ENCODE measurements at regions not wholly inside any gene's neighbourhood (a gene's known extent, or its start where the extent isn't known, plus 50 kb on each side); places are given as distances from the start of the nearest gene placed in this dataset.

- CTCF ChIA-PET: no interaction called here
- peaks cover 49% of the 10 kb centered on the region for H3K4me1 Mint-ChIP-seq (ENCODE audit: low read depth, unreplicated experiment)
- H3K9me3 Mint-ChIP-seq (ENCODE audit: low read depth, unreplicated experiment): no peaks in the 10 kb centered on the region
- H3K4me3 Mint-ChIP-seq (ENCODE audit: low read depth, unreplicated experiment): no peak overlapping the region
- DNase-seq: no peak
- no peak for TF ChIP-seq CTCF (IDR thresholded peaks at IDR 0.05; ENCODE audit: unreplicated experiment)
- intact Hi-C loops (cut with micrococcal nuclease; ENCODE audit: unreplicated experiment): loop anchor here (5.0 to 10.0 kb wide), 5 partner anchors 39 to 266 kb away; no protein-coding TSS in a partner anchor
- BruUV-seq (replicated peaks): no TSS peak
- no peaks in the 10 kb centered on the region for H3K27me3 Mint-ChIP-seq (ENCODE audit: unreplicated experiment)
- H3K36me3 Mint-ChIP-seq (ENCODE audit: insufficient read depth, unreplicated experiment): peaks cover 9% of the 10 kb centered on the region
- H3K27ac Mint-ChIP-seq (ENCODE audit: unreplicated experiment): no peak overlapping the region
Observed at GRCh38 chr16:52296076-52296475, 250.9 kb downstream of the TOX3 start.

- CTCF ChIA-PET: interaction anchor here (1.1 kb wide), 1 partner anchor 10 kb away, joined by 4 read pairs; no protein-coding TSS in a partner anchor
Observed at GRCh38 chr16:52294660-52295059, 252.3 kb downstream of the TOX3 start.

GRCh38 chr16:52293204-52293603 lies 253.7 kb downstream of the TOX3 start:
- Mint-ChIP-seq H3K9me3 (ENCODE audit: low read depth, unreplicated experiment) (no peaks in the 10 kb centered on the region), H3K4me1 (ENCODE audit: low read depth, unreplicated experiment) (peaks cover 49% of the 10 kb centered on the region), H3K4me3 (ENCODE audit: low read depth, unreplicated experiment) (no peak overlapping the region), H3K27me3 (ENCODE audit: unreplicated experiment) (no peaks in the 10 kb centered on the region), H3K27ac (ENCODE audit: unreplicated experiment) (no peak overlapping the region), H3K36me3 (ENCODE audit: insufficient read depth, unreplicated experiment) (peaks cover 9% of the 10 kb centered on the region)
- TF ChIP-seq CTCF (IDR thresholded peaks at IDR 0.05; ENCODE audit: unreplicated experiment): no peak
- CTCF ChIA-PET: no interaction called here
- no peak for DNase-seq
- BruUV-seq (replicated peaks): no TSS peak
- intact Hi-C loops (cut with micrococcal nuclease; ENCODE audit: unreplicated experiment): loop anchor here (10.0 kb wide), 1 partner anchor 162 kb away; no protein-coding TSS in a partner anchor

More at GRCh38 chr16:52294660-52295059, 252.3 kb downstream of the TOX3 start:
- no peak overlapping the region for H3K4me3 Mint-ChIP-seq (ENCODE audit: low read depth, unreplicated experiment)
- TF ChIP-seq CTCF (IDR thresholded peaks at IDR 0.05; ENCODE audit: unreplicated experiment): no peak
- DNase-seq: no peak
- intact Hi-C loops (cut with micrococcal nuclease; ENCODE audit: unreplicated experiment): loop anchor here (5.0 to 10.0 kb wide), 5 partner anchors 37 to 268 kb away; no protein-coding TSS in a partner anchor
- peaks cover 49% of the 10 kb centered on the region for H3K4me1 Mint-ChIP-seq (ENCODE audit: low read depth, unreplicated experiment)
- peaks cover 9% of the 10 kb centered on the region for H3K36me3 Mint-ChIP-seq (ENCODE audit: insufficient read depth, unreplicated experiment)
- H3K27ac Mint-ChIP-seq (ENCODE audit: unreplicated experiment): no peak overlapping the region
- no peaks in the 10 kb centered on the region for H3K9me3 Mint-ChIP-seq (ENCODE audit: low read depth, unreplicated experiment)
- H3K27me3 Mint-ChIP-seq (ENCODE audit: unreplicated experiment): no peaks in the 10 kb centered on the region
- no TSS peak for BruUV-seq (replicated peaks)

GRCh38 chr16:52283584-52284375 lies 263.2 kb downstream of the TOX3 start:
- no peaks in the 10 kb centered on the region for H3K9me3 Mint-ChIP-seq (ENCODE audit: low read depth, unreplicated experiment)
- H3K36me3 Mint-ChIP-seq (ENCODE audit: insufficient read depth, unreplicated experiment): no peaks in the 10 kb centered on the region
- no peak overlapping the region for H3K4me3 Mint-ChIP-seq (ENCODE audit: low read depth, unreplicated experiment)
- CTCF ChIA-PET: interaction anchor here (0.9 kb wide), 1 partner anchor 172 kb away, joined by 3 read pairs; no protein-coding TSS in a partner anchor
- no peak for TF ChIP-seq CTCF (IDR thresholded peaks at IDR 0.05; ENCODE audit: unreplicated experiment)
- intact Hi-C loops (cut with micrococcal nuclease; ENCODE audit: unreplicated experiment): no loop called here
- BruUV-seq (replicated peaks): no TSS peak
- peak overlapping the region; percentile 27 for H3K27ac Mint-ChIP-seq (ENCODE audit: unreplicated experiment)
- peaks cover 9% of the 10 kb centered on the region for H3K4me1 Mint-ChIP-seq (ENCODE audit: low read depth, unreplicated experiment)
- no peaks in the 10 kb centered on the region for H3K27me3 Mint-ChIP-seq (ENCODE audit: unreplicated experiment)
- no peak for DNase-seq

All from Calu3 (cell line).